ENCODE measurements at regions not wholly inside any gene's neighbourhood (a gene's known extent, or its start where the extent isn't known, plus 50 kb on each side); places are given as distances from the start of the nearest gene placed in this dataset.
"Not testable (repeated sequence)": the region's sequence is repeated elsewhere in the genome, so short reads cannot be mapped to it uniquely, and the experiment has no call there.

DNA sequence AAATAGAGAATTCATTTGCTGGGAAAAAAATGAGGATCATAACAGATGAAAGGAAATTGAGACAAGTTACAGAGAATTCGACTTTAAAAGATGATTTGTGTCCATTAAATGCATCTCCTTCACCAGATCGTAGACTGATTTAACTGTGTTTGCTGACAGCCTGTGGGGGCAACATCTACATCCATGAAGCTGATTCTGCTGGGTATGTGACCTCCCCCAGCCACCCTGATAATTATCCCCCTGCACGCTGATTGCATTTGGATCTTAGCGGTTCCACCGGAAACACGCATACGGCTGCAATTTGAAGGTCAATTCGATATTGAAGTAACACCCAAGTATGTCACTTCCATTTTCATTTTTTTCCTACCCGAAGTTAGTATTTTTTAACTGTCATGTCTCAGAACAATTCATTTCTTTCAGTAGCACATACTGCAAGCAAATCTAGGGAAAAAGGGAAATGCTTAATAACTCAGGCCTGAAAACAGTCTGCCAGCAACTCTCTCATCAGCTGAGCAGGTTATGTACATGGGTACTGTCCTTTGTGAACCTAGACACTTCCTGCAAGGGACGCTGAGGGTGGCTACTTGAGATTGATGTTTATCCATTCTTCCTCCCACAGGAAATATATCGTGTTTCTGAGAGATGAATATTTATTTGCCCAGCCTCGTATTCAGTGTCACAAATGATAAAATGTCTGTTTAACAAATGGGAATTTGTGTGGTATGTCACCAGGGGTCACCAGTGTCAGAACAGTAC lies 134.9 kb downstream of the ZNF22 start:
- no peak for DNase-seq
- H3K27me3 Mint-ChIP-seq (ENCODE audit: insufficient read depth), result peaks cover 6% of the 10 kb centered on the region
- no peaks in the 10 kb centered on the region for H3K4me1 Mint-ChIP-seq (ENCODE audit: low read depth)
- TF ChIP-seq CTCF (IDR thresholded peaks at IDR 0.05), result no peak
- H3K27ac Mint-ChIP-seq, result no peak overlapping the region
- H3K9me3 Mint-ChIP-seq, result no peaks in the 10 kb centered on the region
- H3K4me3 Mint-ChIP-seq, result no peak overlapping the region
- H3K36me3 Mint-ChIP-seq (ENCODE audit: low read depth), result no peaks in the 10 kb centered on the region

DNA sequence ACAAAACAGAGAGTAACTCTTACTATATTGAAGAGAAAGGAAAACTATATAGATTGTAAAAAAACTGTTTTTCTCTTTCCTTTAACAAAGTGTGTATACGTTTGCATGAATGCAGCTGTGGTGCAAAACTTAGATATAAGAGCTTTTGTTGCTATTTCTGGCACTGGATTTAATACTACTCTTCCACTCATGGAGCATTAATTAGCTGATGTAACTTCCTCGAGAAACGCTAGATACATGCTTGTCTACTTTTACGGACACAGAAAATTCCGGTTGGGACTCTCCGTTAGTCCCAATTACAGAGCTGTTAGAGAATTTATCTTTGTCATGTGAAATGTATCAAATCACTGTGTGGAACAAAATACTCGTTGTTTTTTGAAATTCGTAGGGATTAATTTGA lies 135.5 kb downstream of the ZNF22 start:
- no peaks in the 10 kb centered on the region for H3K36me3 Mint-ChIP-seq (ENCODE audit: low read depth)
- DNase-seq, result no peak
- no peaks in the 10 kb centered on the region for H3K9me3 Mint-ChIP-seq
- H3K27me3 Mint-ChIP-seq (ENCODE audit: insufficient read depth), result peaks cover 7% of the 10 kb centered on the region
- no peaks in the 10 kb centered on the region for H3K4me1 Mint-ChIP-seq (ENCODE audit: low read depth)
- H3K4me3 Mint-ChIP-seq, result no peak overlapping the region
- no peak overlapping the region for H3K27ac Mint-ChIP-seq
- no peak for TF ChIP-seq CTCF (IDR thresholded peaks at IDR 0.05)

DNA sequence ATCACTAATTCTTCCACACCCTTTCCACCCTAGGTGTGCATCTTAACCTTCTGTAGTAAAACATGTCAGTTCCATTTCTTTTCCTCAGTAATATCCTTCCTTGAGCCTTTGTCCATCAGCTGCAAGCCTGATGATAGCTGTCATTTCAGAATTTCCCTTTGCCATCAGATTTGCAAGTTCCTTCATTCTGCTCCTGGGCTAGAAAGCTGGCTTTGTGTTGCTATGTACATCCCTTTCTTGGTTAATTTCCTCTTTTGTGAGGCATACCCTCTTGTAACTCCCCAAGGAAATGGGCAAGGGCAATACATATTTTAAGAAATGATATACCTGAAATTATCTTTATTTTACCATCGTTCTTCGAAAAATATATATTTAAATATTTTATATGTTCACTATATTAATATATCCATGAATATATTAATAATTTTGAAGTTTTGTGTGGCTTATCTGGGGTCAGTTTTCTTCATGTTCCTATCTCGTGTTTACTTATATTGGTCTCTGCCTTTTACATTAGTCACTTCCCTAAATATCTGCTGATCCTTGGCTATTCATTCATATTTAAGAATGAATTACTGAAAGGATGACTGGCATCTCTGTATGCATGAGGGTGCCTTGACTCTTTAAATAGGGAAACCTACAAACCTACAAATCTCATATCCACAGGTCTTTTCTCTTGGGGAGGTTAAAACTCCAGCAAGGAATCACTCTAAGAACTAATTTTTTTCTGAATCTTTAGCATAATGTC lies 143.8 kb downstream of the ZNF22 start:
- Mint-ChIP-seq H3K27ac (no peak overlapping the region), H3K4me1 (ENCODE audit: low read depth) (no peaks in the 10 kb centered on the region), H3K27me3 (ENCODE audit: insufficient read depth) (peaks cover 13% of the 10 kb centered on the region), H3K4me3 (no peak overlapping the region), H3K36me3 (ENCODE audit: low read depth) (no peaks in the 10 kb centered on the region), H3K9me3 (no peaks in the 10 kb centered on the region)
- no peak for DNase-seq
- no peak for TF ChIP-seq CTCF (IDR thresholded peaks at IDR 0.05)

DNA sequence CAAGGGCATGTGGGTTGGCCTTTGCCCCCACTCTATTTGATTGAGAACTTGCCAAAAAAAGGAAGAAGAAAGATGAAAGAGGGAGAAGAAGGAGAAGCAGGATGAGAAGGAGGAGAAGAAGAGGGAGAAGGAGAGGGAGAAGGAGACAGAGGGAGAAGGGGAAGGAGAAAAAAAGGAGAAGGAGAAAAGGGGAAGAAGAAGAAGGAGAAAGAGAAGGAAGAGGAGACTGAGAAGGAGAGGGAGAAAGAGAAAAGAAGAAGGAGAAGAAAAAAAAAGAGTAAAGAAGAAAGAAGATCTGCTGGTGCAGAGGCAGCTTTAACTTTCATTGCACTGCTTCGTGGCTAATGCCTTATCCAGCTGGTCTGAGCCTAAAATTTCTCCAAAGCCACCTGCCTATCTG lies 144.4 kb downstream of the ZNF22 start:
- H3K9me3 Mint-ChIP-seq; H3K36me3 Mint-ChIP-seq (ENCODE audit: low read depth): not testable (repeated sequence)

DNA sequence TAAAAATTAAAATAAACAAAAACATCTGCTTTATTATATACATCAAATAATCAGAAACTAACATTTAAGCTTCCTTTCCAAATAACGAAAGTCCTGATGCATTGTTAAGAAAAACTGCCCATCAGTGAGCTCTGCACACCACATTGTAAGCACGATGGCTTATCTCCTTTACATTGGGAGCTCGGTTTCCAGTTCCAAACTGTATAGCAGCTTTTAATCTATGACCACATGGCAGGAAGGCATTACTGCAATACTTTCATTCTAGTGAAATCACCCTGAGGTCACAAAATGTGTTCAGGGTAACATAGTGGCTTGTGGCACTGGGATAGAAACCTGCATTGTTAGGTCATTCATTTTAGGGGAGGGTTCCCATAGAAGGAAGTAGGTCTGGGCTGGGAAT lies 146.3 kb downstream of the ZNF22 start:
- TF ChIP-seq CTCF (IDR thresholded peaks at IDR 0.05), result no peak
- no peak for DNase-seq
- Mint-ChIP-seq H3K4me3 (no peak overlapping the region), H3K36me3 (ENCODE audit: low read depth) (no peaks in the 10 kb centered on the region), H3K27ac (no peak overlapping the region), H3K4me1 (ENCODE audit: low read depth) (no peaks in the 10 kb centered on the region), H3K27me3 (ENCODE audit: insufficient read depth) (peaks cover 7% of the 10 kb centered on the region), H3K9me3 (no peaks in the 10 kb centered on the region)

More for the DNA sequence above, 144.4 kb downstream of the ZNF22 start:
- H3K4me1 Mint-ChIP-seq (ENCODE audit: low read depth); DNase-seq; H3K27ac Mint-ChIP-seq; H3K4me3 Mint-ChIP-seq; H3K27me3 Mint-ChIP-seq (ENCODE audit: insufficient read depth): not testable (repeated sequence)

GRCh38 chr10:45150997-45151396 lies 150.3 kb downstream of the ZNF22 start:
- Mint-ChIP-seq H3K4me1 (ENCODE audit: low read depth) (no peaks in the 10 kb centered on the region), H3K27ac (no peak overlapping the region), H3K27me3 (ENCODE audit: insufficient read depth) (no peaks in the 10 kb centered on the region; the same call in none of the 2 replicates), H3K4me3 (no peak overlapping the region), H3K36me3 (ENCODE audit: low read depth) (no peaks in the 10 kb centered on the region), H3K9me3 (no peaks in the 10 kb centered on the region)
- no peak for DNase-seq
- no peak for TF ChIP-seq CTCF (IDR thresholded peaks at IDR 0.05)

Measured in HFFc6 (cell line).